ENCODE measurements at regions not wholly inside any gene's neighbourhood (a gene's known extent, or its start where the extent isn't known, plus 50 kb on each side); places are given as distances from the start of the nearest gene placed in this dataset.
A peak's percentile ranks its signal among the peaks of the same experiment; 100 is the strongest.

DNA sequence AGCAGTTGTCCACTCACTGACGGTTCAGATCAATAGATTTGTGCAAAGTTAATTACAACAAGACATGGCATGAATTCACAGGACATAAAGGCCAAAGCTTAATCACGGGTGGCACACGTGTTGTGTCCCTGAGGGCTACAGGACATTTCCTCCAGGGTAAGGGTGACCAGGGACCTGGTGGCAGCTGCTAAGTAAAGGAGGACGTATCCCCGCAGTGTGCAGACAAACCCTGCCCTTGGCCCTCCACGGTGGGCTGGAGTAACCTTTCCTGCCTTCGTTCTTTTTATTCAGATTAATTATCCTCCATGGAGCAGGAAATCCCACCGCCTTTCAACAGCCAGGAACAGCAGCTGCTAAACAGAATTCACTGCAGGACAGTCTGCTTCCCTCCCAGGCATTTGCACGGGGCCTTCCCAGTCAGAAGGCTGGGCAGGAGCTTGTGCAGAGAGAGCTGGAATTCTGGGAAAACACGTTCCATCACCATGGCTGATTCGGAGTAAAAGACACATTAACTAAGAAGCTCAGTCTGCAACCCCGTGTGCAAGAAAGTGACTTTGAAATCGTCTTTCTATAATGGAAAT, 289.9 kb upstream of the SFSWAP start:
- no peak for ATAC-seq
- Histone ChIP-seq H3K36me3 (no peaks in the 10 kb centered on the region), H3K4me3 (no peak overlapping the region), H3K4me1 (no peaks in the 10 kb centered on the region), H3K27me3 (no peaks in the 10 kb centered on the region), H3K27ac (no peak overlapping the region), H3K9me3 (no peaks in the 10 kb centered on the region)
- intact Hi-C loops (cut with DNase I), result no loop called here
- TF ChIP-seq, protein P1, sequence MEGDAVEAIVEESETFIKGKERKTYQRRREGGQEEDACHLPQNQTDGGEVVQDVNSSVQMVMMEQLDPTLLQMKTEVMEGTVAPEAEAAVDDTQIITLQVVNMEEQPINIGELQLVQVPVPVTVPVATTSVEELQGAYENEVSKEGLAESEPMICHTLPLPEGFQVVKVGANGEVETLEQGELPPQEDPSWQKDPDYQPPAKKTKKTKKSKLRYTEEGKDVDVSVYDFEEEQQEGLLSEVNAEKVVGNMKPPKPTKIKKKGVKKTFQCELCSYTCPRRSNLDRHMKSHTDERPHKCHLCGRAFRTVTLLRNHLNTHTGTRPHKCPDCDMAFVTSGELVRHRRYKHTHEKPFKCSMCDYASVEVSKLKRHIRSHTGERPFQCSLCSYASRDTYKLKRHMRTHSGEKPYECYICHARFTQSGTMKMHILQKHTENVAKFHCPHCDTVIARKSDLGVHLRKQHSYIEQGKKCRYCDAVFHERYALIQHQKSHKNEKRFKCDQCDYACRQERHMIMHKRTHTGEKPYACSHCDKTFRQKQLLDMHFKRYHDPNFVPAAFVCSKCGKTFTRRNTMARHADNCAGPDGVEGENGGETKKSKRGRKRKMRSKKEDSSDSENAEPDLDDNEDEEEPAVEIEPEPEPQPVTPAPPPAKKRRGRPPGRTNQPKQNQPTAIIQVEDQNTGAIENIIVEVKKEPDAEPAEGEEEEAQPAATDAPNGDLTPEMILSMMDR (IDR thresholded peaks at IDR 0.05), result no peak
- DNase-seq, result no peak

DNA sequence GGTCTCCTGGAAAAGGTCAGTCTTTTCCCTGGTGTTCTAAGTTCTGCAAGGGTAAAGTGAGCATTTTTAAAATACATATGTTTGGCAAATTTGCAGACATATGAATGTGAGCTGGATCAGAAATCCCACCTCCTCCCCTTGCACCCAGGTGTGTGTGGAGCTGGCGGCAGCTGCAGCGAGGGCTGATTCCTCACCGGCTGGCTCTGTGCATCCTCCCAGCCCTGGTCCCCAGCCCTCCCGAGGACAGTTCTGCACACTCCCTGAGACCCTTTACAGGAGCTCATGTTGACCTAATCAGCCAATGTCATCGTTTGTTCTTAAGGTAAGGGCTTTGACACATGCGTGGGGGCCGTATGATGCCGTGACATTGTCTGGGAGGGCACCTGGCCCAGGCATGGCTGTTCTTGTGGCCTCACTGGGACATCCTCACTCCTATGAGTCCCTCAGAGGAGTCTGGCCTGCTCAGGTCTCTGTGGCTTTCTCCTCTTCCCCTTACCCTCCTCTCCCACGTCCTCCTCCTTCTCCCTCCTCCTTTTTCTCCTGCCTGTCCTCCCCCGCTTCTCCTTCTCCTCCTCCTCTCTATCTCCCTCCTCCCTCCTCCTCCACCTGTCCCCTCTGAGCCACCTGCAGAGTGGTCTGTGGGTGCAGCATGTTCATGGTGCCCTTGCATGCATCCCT, 289.2 kb upstream of the SFSWAP start:
- intact Hi-C loops (cut with DNase I), result no loop called here
- H3K27ac ChIP-seq, result no peak overlapping the region
- peak; percentile 13 for ATAC-seq
- H3K27me3 ChIP-seq, result no peaks in the 10 kb centered on the region
- no peaks in the 10 kb centered on the region for H3K36me3 ChIP-seq
- no peak for DNase-seq
- TF ChIP-seq, protein P1 (IDR thresholded peaks at IDR 0.05), result no peak
- no peak overlapping the region for H3K4me3 ChIP-seq
- no peaks in the 10 kb centered on the region for H3K9me3 ChIP-seq
- no peaks in the 10 kb centered on the region for H3K4me1 ChIP-seq

DNA sequence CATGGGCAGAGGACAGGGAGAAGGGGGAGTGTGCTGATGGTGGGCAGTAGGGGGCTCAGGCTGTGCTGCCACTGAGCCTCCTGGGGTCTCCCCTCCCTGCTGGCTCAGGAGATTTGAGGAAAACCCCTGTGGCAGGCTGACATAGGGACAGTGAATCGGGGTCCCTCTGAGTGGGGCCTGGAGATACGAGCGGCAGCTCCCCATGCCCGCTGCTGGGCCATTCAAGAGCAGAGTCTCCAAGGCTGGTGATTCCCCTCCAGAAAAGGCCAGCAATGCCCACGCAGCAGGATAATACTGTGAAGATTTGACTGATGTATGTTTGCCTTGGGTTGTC, 288.7 kb upstream of the SFSWAP start:
- Histone ChIP-seq H3K9me3 (no peaks in the 10 kb centered on the region), H3K4me3 (no peak overlapping the region), H3K4me1 (no peaks in the 10 kb centered on the region), H3K36me3 (no peaks in the 10 kb centered on the region), H3K27ac (no peak overlapping the region), H3K27me3 (no peaks in the 10 kb centered on the region)
- ATAC-seq (no peak), DNase-seq (no peak)
- TF ChIP-seq, protein P1 (IDR thresholded peaks at IDR 0.05), result no peak
- intact Hi-C loops (cut with DNase I), result no loop called here

DNA sequence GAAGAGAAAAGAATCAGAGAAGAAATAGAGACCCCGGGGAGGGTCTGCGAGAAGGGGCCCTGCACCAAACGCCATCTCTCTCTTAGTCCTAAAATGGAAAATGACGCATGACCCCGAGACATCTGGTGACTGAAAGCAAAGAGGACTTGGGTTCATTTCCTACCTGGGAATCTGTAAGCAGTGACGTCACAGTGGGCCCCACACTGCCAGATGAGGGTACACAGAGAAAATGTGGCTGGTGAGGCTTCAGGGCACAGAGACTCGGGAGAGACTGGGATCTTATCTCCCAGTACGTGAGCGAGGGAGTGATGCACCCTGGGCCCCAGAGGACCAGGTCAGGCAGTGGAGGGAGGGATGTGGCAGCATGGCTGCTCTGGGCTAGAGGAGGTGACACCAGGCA, 288.1 kb upstream of the SFSWAP start:
- no peaks in the 10 kb centered on the region for H3K4me1 ChIP-seq
- no peak overlapping the region for H3K27ac ChIP-seq
- ATAC-seq (peak; percentile 13), DNase-seq (no peak)
- H3K27me3 ChIP-seq, result no peaks in the 10 kb centered on the region
- H3K36me3 ChIP-seq, result no peaks in the 10 kb centered on the region
- intact Hi-C loops (cut with DNase I), result no loop called here
- H3K9me3 ChIP-seq, result no peaks in the 10 kb centered on the region
- H3K4me3 ChIP-seq, result no peak overlapping the region
- TF ChIP-seq, protein P1 (IDR thresholded peaks at IDR 0.05), result no peak

DNA sequence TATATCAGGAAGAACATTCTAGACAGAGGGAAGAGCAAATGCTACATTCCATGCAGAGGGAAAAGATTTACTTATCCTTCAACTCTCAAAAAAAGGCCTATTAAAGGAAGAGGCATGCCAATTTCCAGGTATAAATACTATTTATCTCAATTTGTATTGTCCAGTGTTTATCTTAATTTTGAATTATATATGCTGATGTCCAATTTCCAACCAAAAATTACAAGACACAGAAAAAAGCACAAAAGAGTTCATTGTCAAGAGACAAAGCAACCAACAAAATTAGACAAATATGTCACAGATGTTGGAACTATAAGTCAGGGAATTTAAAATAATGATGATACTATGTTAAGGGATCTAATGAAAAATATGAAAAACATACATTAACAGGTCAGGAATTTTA, 286.6 kb upstream of the SFSWAP start:
- Histone ChIP-seq H3K27ac (no peak overlapping the region), H3K27me3 (no peaks in the 10 kb centered on the region), H3K9me3 (no peaks in the 10 kb centered on the region), H3K36me3 (no peaks in the 10 kb centered on the region), H3K4me1 (no peaks in the 10 kb centered on the region), H3K4me3 (no peak overlapping the region)
- TF ChIP-seq, protein P1 (IDR thresholded peaks at IDR 0.05), result no peak
- intact Hi-C loops (cut with DNase I), result no loop called here
- ATAC-seq, result no peak
- DNase-seq, result no peak
